Hepatocyte (in vitro differentiated cells): ENCODE measurements at regions not wholly inside any gene's neighbourhood (a gene's known extent, or its start where the extent isn't known, plus 50 kb on each side); places are given as distances from the start of the nearest gene placed in this dataset.

Experiments
- CTCF ChIP-seq: fragments of 200-600 bp; sonication (generic); IDR thresholded peaks from 2 replicates; pipeline ENCODE4 v1.5.1; 2016; ENCODE audit warnings: antibody characterized with exemption, mild to moderate bottlenecking; ENCODE audit not compliant: poor library complexity
- EZH2 ChIP-seq: fragments of 200-600 bp; sonication (generic); IDR thresholded peaks from 2 replicates; pipeline ENCODE4 v1.6.1; 2016; ENCODE audit warnings: antibody characterized with exemption, mild to moderate bottlenecking, borderline replicate concordance

- TF ChIP-seq CTCF (no peak), EZH2 (no peak)
These were observed 93.7 kb upstream of the SRD5A2 start for GRCh38 chr2:31674446-31674845.
